Stimulated activated memory B cell treated with anti-CD40 and anti-IgM and Interleukin-4, amounts not matched to agents 10 μg/mL and 1 μg/mL and 100 μg/mL, for 72 hours (primary cell): ENCODE measurements at regions not wholly inside any gene's neighbourhood (a gene's known extent, or its start where the extent isn't known, plus 50 kb on each side); places are given as distances from the start of the nearest gene placed in this dataset.
"Not testable (repeated sequence)": the region's sequence is repeated elsewhere in the genome, so short reads cannot be mapped to it uniquely, and the experiment has no call there.

ENCODE experiments used
- ATAC-seq: fragments of 150-1000 bp; cut with Tn5 transposase; 2 replicates; pipeline ENCODE4 v1.10.0; 2021
- H3K27ac Mint-ChIP-seq: one replicate; pipeline ENCODE4 v1.8.0; 2022; ENCODE audit warnings: mild to moderate bottlenecking, mixed read lengths
- H3K27me3 Mint-ChIP-seq: one replicate; pipeline ENCODE4 v1.8.0; 2022; ENCODE audit warnings: mixed read lengths
- H3K36me3 Mint-ChIP-seq: one replicate; pipeline ENCODE4 v1.8.0; 2022; ENCODE audit warnings: mixed read lengths
- H3K4me1 Mint-ChIP-seq: one replicate; pipeline ENCODE4 v1.8.0; 2022; ENCODE audit warnings: mixed read lengths
- H3K4me3 Mint-ChIP-seq: one replicate; pipeline ENCODE4 v1.8.0; 2022; ENCODE audit warnings: mild to moderate bottlenecking, moderate library complexity, mixed read lengths
- H3K9me3 Mint-ChIP-seq: one replicate; pipeline ENCODE4 v1.8.0; 2022; ENCODE audit warnings: mixed read lengths

GRCh38 chr4:152190907-152191306, 345.0 kb downstream of the FBXW7 start:
- Mint-ChIP-seq H3K4me1 (peaks cover 7% of the 10 kb centered on the region), H3K9me3 (no peaks in the 10 kb centered on the region), H3K4me3 (no peak overlapping the region), H3K27ac (no peak overlapping the region), H3K36me3 (no peaks in the 10 kb centered on the region), H3K27me3 (no peaks in the 10 kb centered on the region)
- ATAC-seq, result no peak

GRCh38 chr4:152189451-152190179, 346.3 kb downstream of the FBXW7 start:
- no peak for ATAC-seq
- Mint-ChIP-seq H3K9me3 (no peaks in the 10 kb centered on the region), H3K27me3 (no peaks in the 10 kb centered on the region), H3K4me1 (peaks cover 7% of the 10 kb centered on the region), H3K36me3 (no peaks in the 10 kb centered on the region), H3K4me3 (no peak overlapping the region), H3K27ac (no peak overlapping the region)

GRCh38 chr4:152188801-152189200, 347.1 kb downstream of the FBXW7 start:
- Mint-ChIP-seq H3K27me3 (no peaks in the 10 kb centered on the region), H3K36me3 (no peaks in the 10 kb centered on the region), H3K9me3 (no peaks in the 10 kb centered on the region), H3K4me1 (peaks cover 7% of the 10 kb centered on the region), H3K4me3 (no peak overlapping the region), H3K27ac (no peak overlapping the region)
- ATAC-seq, result no peak

GRCh38 chr4:152187693-152188092, 348.2 kb downstream of the FBXW7 start:
- Mint-ChIP-seq H3K27ac (no peak overlapping the region), H3K4me1 (peaks cover 7% of the 10 kb centered on the region), H3K4me3 (no peak overlapping the region), H3K9me3 (no peaks in the 10 kb centered on the region), H3K36me3 (no peaks in the 10 kb centered on the region), H3K27me3 (no peaks in the 10 kb centered on the region)
- no peak for ATAC-seq

GRCh38 chr4:152185786-152186550, 349.9 kb downstream of the FBXW7 start:
- H3K9me3 Mint-ChIP-seq, result no peaks in the 10 kb centered on the region

GRCh38 chr4:152181150-152181549, 354.7 kb downstream of the FBXW7 start:
- H3K4me3 Mint-ChIP-seq, result no peak overlapping the region
- H3K27me3 Mint-ChIP-seq, result peaks cover 9% of the 10 kb centered on the region
- no peaks in the 10 kb centered on the region for H3K9me3 Mint-ChIP-seq
- no peak for ATAC-seq
- H3K36me3 Mint-ChIP-seq, result no peaks in the 10 kb centered on the region
- no peak overlapping the region for H3K27ac Mint-ChIP-seq
- H3K4me1 Mint-ChIP-seq, result no peaks in the 10 kb centered on the region

More at GRCh38 chr4:152185786-152186550, 349.9 kb downstream of the FBXW7 start:
- no peak overlapping the region for H3K4me3 Mint-ChIP-seq
- no peak overlapping the region for H3K27ac Mint-ChIP-seq
- ATAC-seq, result no peak
- no peaks in the 10 kb centered on the region for H3K36me3 Mint-ChIP-seq
- H3K27me3 Mint-ChIP-seq, result no peaks in the 10 kb centered on the region
- peaks cover 7% of the 10 kb centered on the region for H3K4me1 Mint-ChIP-seq

- no peak for ATAC-seq
- Mint-ChIP-seq H3K36me3 (no peaks in the 10 kb centered on the region), H3K4me3 (no peak overlapping the region), H3K9me3 (no peaks in the 10 kb centered on the region), H3K4me1 (no peaks in the 10 kb centered on the region), H3K27me3 (peaks cover 10% of the 10 kb centered on the region), H3K27ac (no peak overlapping the region)
Measured at GRCh38 chr4:152180369-152180768, 355.5 kb downstream of the FBXW7 start.

- H3K27ac Mint-ChIP-seq, ATAC-seq, H3K4me1 Mint-ChIP-seq, H3K9me3 Mint-ChIP-seq, H3K36me3 Mint-ChIP-seq, H3K4me3 Mint-ChIP-seq, H3K27me3 Mint-ChIP-seq: not testable (repeated sequence)
Measured at GRCh38 chr4:152177538-152177937, 358.4 kb downstream of the FBXW7 start.

- H3K36me3 Mint-ChIP-seq, result no peaks in the 10 kb centered on the region
- H3K4me3 Mint-ChIP-seq, result no peak overlapping the region
- no peaks in the 10 kb centered on the region for H3K9me3 Mint-ChIP-seq
- H3K4me1 Mint-ChIP-seq, result no peaks in the 10 kb centered on the region
- H3K27me3 Mint-ChIP-seq, result peaks cover 10% of the 10 kb centered on the region
- H3K27ac Mint-ChIP-seq, result no peak overlapping the region
- no peak for ATAC-seq
Measured at GRCh38 chr4:152176627-152177214, 359.2 kb downstream of the FBXW7 start.

GRCh38 chr4:152175586-152175985, 360.3 kb downstream of the FBXW7 start:
- no peaks in the 10 kb centered on the region for H3K36me3 Mint-ChIP-seq
- peaks cover 10% of the 10 kb centered on the region for H3K27me3 Mint-ChIP-seq
- no peak overlapping the region for H3K27ac Mint-ChIP-seq
- H3K9me3 Mint-ChIP-seq, result no peaks in the 10 kb centered on the region
- no peaks in the 10 kb centered on the region for H3K4me1 Mint-ChIP-seq
- H3K4me3 Mint-ChIP-seq, result no peak overlapping the region
- ATAC-seq, result no peak

- no peak for ATAC-seq
- no peak overlapping the region for H3K27ac Mint-ChIP-seq
- H3K4me3 Mint-ChIP-seq, result no peak overlapping the region
- no peaks in the 10 kb centered on the region for H3K36me3 Mint-ChIP-seq
- no peaks in the 10 kb centered on the region for H3K9me3 Mint-ChIP-seq
- H3K27me3 Mint-ChIP-seq, result peaks cover 35% of the 10 kb centered on the region
- H3K4me1 Mint-ChIP-seq, result no peaks in the 10 kb centered on the region
Measured at GRCh38 chr4:152172146-152172545, 363.7 kb downstream of the FBXW7 start.

- Mint-ChIP-seq H3K27me3 (peaks cover 29% of the 10 kb centered on the region), H3K9me3 (no peaks in the 10 kb centered on the region), H3K4me3 (no peak overlapping the region), H3K27ac (no peak overlapping the region), H3K4me1 (no peaks in the 10 kb centered on the region), H3K36me3 (no peaks in the 10 kb centered on the region)
- ATAC-seq, result no peak
Measured at GRCh38 chr4:152171556-152171955, 364.3 kb downstream of the FBXW7 start.

GRCh38 chr4:152169683-152170082, 366.2 kb downstream of the FBXW7 start:
- no peak for ATAC-seq
- Mint-ChIP-seq H3K27ac (no peak overlapping the region), H3K9me3 (no peaks in the 10 kb centered on the region), H3K4me1 (no peaks in the 10 kb centered on the region), H3K4me3 (no peak overlapping the region), H3K27me3 (peaks cover 33% of the 10 kb centered on the region), H3K36me3 (no peaks in the 10 kb centered on the region)

- peaks cover 38% of the 10 kb centered on the region for H3K27me3 Mint-ChIP-seq
- H3K27ac Mint-ChIP-seq, result no peak overlapping the region
- ATAC-seq, result no peak
- H3K4me3 Mint-ChIP-seq, result no peak overlapping the region
- no peaks in the 10 kb centered on the region for H3K9me3 Mint-ChIP-seq
- no peaks in the 10 kb centered on the region for H3K4me1 Mint-ChIP-seq
- no peaks in the 10 kb centered on the region for H3K36me3 Mint-ChIP-seq
Measured at GRCh38 chr4:152168987-152169616, 366.8 kb downstream of the FBXW7 start.

- Mint-ChIP-seq H3K9me3 (no peaks in the 10 kb centered on the region), H3K36me3 (no peaks in the 10 kb centered on the region), H3K4me3 (no peak overlapping the region), H3K27me3 (peaks cover 58% of the 10 kb centered on the region), H3K27ac (no peak overlapping the region), H3K4me1 (no peaks in the 10 kb centered on the region)
- ATAC-seq, result no peak
Measured at GRCh38 chr4:152166567-152166966, 369.3 kb downstream of the FBXW7 start.
